HG03457 (cell line): ENCODE measurements at regions not wholly inside any gene's neighbourhood (a gene's known extent, or its start where the extent isn't known, plus 50 kb on each side); places are given as distances from the start of the nearest gene placed in this dataset.

Source experiments
- ATAC-seq: cut with Tn5 transposase; IDR thresholded peaks from one replicate; pipeline ENCODE4 v1.9.1; 2021; ENCODE audit warnings: moderate number of reproducible peaks; ENCODE audit not compliant: unreplicated experiment

DNA sequence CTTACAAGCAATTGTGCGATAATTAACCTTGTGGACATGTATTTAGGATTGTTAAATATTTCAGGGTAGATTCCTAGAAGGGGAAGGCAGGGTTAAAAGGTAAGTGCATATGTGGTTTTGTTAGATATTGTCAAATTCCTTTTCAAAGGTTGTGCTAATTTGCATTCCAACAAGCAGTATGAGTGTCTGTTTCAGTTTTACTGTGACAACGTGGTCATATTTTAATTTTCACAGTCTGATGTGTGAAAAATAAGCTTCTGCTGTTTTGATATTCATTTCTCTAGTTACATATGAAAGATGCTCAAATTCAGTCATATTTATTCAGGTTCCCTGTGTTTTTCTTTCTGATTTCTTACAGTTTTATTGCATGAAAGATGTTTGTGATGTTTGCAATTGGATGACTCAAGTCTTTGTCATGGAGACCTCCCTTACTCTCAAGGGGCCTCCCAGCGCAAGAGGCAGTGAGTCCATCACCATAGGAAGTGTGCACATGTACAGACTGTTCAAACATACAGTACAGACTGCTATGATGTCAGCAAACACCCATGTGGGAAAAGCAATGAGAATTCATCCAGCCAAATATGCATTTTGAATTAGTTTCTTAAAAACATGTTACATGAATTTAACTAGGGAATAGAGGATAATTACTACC, 310.8 kb downstream of the GALR1 start:
- peak; percentile 75 for ATAC-seq

DNA sequence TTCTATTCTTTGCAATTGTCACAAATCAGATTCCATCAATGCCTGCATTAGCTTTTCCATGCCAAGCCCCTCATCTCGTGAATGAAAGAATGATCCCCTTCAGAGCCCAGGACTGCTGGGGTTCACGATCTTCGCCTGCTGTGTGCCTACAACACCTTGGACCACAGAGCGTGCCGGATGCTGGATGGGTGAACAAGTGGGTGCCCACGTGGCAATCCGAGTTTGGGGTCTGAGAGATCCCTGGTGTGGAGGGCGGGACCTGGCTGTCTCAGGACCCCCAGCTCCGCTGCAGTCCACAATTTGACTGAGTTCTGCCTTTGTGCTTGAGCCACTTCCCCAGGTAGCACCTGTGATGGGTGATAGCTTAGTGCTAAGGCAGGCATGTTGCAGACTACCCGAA, 317.0 kb downstream of the GALR1 start:
- no peak for ATAC-seq

GRCh38 chr18:77567205-77567604, 317.6 kb downstream of the GALR1 start:
- no peak for ATAC-seq

DNA sequence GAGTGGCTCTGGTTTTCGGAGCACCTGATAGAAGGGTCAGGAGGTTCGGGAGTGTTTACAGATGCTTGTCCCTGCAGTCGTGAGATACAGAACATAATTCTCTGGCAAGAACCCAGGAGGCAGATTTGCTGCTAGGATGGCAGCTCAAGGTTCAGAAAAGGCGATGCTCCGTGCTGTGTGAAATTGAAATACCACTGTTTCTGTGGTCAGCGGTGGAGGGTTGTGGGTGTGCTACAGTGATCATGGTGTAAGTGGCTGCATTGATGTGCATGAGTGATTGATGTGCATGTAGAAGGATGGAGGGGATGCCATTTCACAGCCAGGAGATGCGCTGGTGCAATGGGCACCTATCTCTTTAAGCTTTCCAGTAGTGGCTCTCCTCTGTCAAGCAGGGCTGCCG, 322.1 kb downstream of the GALR1 start:
- ATAC-seq, result no peak

DNA sequence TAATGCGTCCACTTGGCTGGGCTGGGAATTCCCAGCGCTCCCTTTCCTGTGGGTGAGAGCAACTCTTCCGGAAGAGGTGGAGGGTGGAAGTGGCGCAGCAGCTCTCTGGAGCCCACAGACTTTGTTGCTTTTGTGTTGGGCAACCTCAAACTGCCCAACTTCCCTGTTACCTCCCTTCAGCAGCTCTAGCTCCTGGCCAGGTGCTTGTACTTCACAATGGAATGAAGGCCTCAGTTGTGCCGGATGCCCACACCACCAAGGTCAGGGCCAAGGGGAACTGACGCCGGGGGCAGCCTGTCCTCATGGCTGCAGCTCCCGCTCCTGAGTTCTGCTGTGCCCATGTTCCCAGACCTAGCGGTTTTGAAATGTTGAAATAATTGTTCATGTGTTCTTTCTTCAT, 322.9 kb downstream of the GALR1 start:
- no peak for ATAC-seq

GRCh38 chr18:77573571-77573970, 323.9 kb downstream of the GALR1 start:
- no peak for ATAC-seq

DNA sequence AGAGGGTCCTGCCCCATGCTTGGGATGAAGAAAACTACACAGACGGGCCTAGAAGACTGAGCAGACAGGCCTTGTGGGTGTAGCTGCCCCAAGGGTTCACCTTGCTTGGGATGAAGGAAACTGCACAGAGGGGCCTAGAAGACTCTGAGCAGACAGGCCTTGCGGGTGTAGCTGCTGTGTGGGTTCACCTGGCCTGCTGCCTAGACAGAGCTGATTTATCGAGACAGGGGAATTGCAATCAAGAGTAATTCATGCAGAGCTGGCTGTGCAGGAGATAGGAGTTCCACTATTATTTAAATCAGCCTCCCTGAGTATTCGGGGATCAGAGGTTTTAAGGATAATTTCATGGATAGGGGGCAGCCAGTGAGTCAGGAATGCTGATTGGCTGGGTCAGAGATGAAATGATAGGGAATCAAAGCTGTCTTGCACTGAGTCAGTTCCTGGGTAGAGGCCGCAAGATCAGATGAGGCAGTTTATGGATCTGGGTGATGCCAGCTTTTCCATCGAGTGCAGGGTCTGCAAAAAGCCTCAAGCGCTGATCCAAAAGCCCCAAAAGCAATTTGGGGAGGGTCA, 341.4 kb downstream of the GALR1 start:
- no peak for ATAC-seq

- no peak for ATAC-seq
Measured at GRCh38 chr18:77597726-77598125, 348.1 kb downstream of the GALR1 start.

- no peak for ATAC-seq
Measured at GRCh38 chr18:77600674-77601073, 351.0 kb downstream of the GALR1 start.

GRCh38 chr18:77601567-77601966, 351.9 kb downstream of the GALR1 start:
- ATAC-seq, result no peak

GRCh38 chr18:77607087-77607486, 357.4 kb downstream of the GALR1 start:
- no peak for ATAC-seq

GRCh38 chr18:77608807-77609206, 359.2 kb downstream of the GALR1 start:
- no peak for ATAC-seq

DNA sequence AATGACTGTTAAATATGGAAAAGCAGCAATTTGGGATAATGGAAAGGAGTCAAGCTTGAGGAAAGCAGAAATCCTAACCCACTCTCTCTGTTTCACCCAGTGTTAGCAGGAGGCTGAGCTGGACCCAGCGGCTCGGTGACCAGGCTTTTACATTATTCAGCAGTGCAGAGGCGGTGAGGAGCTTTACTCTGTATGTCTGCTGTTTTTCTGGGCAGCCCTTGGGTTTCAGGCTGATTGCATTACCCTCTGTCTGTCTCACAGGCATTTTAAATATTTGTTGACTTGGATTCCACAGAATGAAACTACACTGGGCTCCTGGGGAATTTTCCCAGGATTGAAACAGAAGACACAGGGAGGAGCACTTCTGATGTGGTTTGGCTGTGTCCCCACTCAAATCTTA, 368.0 kb downstream of the GALR1 start:
- ATAC-seq, result no peak

GRCh38 chr18:77619525-77619924, 369.9 kb downstream of the GALR1 start:
- ATAC-seq, result no peak

DNA sequence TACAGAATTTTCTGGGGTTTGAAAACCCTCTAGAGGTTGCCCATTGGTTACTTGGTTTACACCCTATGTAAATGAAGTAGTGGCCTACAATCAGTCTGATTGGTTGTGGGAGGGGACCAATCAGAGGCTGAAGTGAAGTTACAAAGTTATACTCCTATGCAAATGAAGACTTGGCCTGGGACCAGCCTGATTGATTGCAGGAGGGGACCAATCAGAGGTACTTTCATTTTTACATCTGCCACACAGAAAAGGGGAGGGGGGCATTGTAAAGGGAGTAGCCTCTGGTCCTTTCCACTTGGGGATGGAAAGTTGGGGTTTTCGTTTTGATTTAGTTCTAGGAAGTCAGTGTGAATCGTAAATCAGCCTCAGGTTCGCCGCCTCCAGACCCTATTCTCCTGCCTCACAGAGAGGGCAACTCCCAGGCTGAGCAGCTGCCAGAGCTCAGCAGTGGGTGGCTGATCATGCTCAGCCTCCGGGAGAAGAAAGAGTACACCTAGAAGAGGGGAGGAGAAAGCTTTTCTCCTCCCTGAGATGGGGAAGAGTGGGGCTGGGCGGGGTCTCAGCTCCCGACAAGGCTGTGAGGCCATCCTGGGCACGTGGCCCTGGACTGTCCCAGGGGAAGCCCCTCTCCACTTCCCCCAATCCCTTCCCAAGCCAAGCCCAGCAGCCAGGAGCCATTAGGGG, 372.5 kb downstream of the GALR1 start:
- ATAC-seq, result no peak

DNA sequence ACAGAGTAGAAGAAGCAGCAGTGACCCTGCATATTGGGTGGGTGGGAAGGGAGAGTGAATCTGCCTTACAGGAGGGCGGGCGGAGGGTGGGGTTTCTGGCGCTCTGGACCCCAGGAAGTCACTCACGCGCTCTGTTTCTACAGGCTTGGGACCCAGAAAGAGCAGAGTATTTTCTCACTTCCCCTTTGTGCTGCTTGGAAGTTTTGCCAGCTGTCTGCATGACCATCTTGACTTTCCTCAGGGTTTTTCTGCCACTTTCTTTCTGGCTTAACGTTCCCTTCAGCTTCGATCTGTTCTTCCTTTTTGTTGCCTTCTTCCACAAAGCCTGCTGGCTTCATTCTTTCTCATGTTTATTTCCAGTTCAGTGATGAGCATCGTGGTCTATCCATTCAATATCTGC, 383.1 kb downstream of the GALR1 start:
- ATAC-seq, result no peak

DNA sequence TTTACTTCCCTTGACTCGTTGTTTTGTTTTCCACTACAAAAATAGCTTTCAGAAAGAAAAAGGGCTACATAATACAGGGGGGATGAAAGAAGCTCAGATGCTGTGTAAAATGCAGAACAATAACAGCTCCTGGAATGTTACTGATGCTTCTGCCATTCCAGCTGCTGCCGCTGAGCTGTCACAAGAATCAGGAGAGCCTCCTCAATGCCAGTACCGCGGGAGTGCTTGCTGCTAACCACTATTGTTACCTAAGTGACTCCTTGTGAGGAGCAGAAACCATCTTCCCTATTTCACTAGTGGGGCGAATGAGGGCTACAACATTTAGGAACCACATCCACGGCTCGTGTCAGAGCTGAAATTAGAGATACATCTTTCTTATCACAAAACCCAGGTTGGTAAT, 384.8 kb downstream of the GALR1 start:
- ATAC-seq, result no peak

DNA sequence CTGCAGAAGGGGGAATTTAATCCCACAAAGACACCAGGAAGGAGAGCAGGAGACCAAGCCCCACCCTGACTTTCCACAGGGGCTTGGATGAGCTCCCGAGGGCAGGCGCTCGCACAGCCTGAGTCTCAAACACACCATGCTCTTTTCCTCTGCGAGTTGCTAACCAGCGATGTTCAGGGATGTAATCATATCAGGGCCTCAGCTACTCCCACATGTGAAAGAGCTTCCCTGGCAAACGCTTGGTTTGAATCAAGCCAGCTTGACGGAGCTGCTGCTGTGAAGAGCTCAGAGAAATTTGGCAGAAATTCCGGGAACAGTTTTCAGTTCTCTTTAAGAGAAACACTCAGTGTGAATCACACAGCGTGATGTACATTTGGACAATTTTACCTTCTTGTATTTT, 385.8 kb downstream of the GALR1 start:
- no peak for ATAC-seq

DNA sequence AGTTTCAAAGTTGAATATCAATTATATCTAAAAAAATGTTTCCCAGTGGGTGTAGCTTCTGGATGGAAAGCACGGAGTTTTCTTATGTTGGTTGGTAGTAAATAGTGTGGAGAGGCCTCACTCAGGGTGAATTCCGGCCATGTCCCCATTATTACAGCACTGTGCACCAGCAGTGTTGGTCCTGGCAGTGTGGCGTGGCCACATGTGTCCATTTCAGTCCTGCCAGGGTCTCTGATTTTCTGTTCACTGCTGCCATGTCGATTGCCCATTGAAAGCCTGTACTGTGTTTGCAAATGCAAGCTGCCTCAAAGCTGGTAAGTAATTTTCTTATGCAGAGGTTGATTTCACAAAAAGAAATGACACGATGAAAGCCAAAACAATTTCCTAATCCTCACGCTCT, 386.2 kb downstream of the GALR1 start:
- no peak for ATAC-seq

GRCh38 chr18:77645170-77645872, 395.7 kb downstream of the GALR1 start:
- ATAC-seq, result no peak

DNA sequence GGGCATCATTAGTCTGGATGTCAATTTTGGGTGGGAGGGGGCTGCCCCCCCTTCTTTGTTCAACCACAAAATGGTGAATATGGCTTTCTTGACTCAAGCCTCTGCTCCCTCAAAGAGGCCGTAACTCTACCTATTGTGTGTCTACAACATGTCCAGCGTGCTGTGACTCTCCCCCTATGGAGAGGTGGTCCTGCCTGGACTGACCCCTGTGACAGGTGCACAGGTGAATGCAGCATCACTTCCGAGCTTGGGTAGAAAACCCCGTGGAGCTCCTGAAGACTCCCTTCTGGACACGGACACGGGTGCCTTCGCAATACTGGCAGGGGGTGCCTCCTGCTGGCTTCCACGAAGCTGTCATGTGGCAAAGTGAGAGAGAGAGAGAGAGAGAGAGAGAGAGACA, 397.8 kb downstream of the GALR1 start:
- no peak for ATAC-seq

GRCh38 chr18:77648411-77648810, 398.8 kb downstream of the GALR1 start:
- ATAC-seq, result no peak
